GM21723 (cell line): ENCODE measurements at regions not wholly inside any gene's neighbourhood (a gene's known extent, or its start where the extent isn't known, plus 50 kb on each side); places are given as distances from the start of the nearest gene placed in this dataset.
"Not testable (repeated sequence)": the region's sequence is repeated elsewhere in the genome, so short reads cannot be mapped to it uniquely, and the experiment has no call there.

Experiments
- ATAC-seq: cut with Tn5 transposase; IDR thresholded peaks from one replicate; pipeline ENCODE4 v1.9.1; 2021; ENCODE audit warnings: mild to moderate bottlenecking, moderate library complexity; ENCODE audit not compliant: unreplicated experiment

DNA sequence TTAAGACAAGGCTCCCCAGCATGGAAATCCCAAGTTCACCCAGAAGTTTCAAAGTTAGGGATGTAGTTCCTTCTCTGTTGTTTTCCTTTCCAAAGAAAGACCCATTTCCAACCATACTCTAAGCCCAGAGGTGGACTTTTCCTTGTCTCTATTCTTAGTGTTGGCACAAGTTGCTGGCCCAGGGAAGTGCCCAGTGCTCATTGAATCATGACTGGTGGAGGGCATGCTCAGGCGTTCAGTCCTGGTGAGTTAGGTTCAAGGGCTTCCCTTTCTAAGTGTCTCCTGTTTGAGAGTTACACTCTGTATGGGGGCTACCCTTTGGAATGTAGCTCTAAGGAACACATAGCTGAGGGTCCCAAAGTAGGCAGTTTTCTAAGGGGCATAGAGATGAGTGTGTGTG is 389.5 kb downstream of the KCNRG start:
- no peak for ATAC-seq

DNA sequence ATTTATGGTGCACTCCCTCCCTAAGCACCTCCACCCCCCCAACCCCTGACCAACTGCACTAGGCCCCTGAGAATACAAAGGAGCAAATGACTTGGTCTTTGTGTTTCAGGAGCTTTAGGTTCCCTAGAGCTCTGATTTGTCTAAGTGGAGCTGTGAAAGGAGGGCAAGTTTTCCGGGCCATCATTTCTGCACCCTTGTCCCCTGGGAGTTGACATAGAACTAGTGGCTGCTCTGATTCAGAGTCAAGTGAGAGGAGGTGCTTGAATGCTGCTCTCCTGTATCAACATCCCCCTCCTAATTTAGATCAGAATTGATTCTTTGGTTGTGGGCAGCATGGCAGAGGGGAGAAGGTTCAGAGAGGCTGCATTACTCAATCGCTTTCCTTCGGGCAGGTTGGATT is 391.6 kb downstream of the KCNRG start:
- ATAC-seq: no peak

DNA sequence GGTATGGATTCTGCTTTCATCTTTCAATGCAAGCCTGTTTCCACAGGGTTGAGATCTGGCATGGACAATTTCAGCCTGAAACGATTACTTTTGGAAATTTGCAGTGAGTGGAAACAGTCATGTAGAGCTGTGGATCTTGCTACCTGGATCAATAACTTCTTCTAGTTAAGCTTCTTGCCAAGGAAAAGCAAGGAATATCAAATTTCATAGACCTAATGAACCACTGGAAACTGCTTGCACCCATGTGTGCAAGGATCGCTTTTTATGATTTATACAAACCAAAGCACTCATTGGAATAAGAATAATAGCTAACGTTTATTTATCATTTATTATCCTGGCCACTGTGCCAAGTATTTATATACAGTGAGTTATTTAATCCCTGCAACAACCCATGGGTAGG is 392.8 kb downstream of the KCNRG start:
- ATAC-seq: no peak

DNA sequence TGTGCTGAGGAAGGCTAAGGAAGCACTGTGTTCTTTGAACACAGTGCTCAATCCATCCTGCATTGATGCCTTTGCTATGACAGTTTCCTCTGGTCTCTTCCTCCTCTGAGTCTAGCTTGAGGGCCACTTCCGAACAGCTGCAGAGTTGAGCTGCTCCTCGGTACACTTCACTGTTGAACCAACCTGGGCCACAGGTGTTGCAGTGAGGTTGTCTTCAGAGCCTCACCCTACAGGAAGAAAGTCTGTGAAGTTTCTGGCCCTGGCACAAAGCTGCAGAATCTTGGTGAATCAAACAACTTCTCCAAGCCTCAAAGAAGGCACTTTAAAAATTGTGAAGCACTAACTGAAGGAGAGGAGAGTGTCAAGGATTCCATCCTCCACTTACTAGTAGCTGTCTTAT is 394.0 kb downstream of the KCNRG start:
- ATAC-seq: no peak

DNA sequence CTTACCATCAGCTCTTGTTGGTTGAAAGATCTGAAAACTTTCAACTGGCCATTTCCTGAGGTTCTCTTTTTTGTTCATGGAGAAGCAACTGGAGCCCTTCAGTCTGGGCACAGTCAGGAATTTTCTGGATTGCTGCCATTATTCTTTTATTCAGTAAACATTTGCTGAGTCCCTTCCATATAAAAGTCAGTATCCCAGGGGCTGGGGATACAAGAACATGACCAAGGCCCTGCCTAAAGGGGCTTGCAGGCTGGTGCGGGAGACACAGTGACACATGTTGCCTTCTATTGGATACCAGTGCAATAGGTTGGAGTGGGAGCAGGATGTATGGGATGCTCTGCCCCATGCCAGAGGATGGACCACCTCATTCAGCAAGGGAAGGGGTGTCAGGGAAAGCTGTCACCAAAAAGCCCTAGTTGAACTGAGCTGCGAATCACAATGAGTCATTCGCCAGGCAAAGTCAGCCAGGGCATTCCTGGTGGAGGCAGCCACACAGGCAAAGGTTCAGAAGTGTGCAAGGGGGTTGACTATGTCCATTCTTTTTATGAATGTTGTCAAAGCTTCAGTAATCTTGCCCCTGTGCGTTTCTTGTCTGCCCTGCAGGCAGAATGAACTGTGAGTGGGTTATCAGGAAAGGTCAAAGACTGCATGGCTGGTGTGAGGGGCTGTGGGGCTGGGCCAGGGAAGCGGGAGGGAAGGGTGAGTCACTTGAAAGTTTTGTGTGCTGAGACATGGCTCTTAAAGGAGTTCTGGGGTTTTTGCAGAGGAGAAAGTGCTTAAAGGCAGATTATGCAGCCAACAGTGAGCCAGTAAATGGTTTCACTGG is 395.9 kb downstream of the KCNRG start:
- no peak for ATAC-seq

DNA sequence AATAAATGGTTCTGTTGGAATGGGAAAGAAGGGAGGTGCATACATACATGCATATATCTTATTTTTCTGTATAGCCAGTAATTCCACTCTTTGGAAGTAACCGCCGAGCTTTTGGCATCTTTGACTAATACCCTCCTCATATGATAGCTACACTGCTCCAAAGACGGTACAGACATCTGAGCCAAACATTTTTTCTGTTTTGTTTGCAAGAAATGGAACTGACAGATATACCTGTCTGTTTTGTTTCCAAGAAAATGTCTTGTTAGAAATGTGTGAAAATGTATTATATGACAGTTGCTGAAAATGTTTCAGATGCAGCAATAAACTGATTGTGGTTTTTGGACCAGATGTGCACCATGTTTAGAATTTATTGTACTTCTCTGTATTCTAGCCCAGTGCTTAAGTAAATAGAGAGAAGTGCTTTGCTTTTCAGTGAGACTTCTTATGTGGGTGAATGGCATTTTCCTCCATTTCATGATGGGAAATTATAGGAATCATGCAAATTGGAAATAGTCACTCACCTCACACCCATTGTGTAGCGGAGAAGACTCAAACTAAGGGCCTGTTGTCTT is 396.9 kb downstream of the KCNRG start:
- no peak for ATAC-seq

DNA sequence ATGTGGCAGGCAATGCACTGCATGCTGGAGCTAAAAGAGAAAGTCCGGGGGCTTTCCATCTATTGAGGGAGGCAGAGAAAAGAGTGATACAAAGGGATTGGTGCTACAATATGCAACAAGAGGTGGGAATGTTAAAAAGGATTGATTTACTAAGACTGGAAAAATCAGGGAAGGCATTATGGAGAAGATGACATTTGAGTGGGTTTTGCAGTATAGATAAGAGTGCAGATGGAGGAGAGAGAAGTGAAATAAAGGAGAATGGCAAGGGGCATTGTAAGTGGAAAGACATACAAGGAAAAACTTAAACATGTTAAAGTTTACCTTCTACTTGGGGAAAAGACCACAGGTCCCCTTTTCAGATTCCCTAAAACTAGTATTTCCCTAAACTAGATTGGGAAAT is 399.4 kb downstream of the KCNRG start:
- no peak for ATAC-seq

DNA sequence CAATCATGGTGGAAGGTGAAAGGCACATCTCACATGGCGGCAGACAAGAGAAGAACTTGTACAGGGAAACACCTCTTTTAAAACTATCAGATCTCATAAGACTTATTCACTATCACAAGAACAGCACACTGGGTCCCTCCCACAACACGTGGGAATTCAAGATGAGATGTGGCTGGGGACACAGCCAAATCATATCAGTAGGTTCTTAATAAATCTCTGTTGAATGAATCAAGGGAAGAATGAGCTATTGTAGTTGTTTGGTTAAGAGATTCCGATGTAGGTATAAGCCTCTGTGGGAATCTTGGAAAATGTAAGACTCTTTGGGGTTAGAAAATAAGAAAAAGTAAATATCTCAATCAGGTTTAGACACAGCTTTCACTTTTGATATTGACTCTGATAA is 400.2 kb downstream of the KCNRG start:
- ATAC-seq: no peak

DNA sequence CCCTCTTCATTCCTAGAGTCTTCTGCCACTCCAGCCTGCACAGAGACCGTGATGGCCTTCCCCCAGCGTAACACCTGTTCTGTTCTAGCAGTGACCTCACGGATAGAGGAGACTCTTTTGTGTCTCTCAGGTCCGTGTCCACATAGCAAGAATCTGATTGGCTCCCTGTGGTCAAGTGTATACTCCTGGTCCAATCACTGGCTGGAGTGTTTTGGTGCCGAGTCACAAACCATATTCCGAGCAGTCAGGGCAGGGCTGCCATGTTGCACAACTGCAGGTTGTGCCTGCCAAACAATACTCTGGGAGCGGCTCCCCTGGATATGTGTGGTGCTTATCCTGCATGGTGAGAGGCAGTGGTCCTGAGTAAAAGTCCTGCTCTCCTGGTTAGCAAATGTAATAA is 402.4 kb downstream of the KCNRG start:
- ATAC-seq: no peak

DNA sequence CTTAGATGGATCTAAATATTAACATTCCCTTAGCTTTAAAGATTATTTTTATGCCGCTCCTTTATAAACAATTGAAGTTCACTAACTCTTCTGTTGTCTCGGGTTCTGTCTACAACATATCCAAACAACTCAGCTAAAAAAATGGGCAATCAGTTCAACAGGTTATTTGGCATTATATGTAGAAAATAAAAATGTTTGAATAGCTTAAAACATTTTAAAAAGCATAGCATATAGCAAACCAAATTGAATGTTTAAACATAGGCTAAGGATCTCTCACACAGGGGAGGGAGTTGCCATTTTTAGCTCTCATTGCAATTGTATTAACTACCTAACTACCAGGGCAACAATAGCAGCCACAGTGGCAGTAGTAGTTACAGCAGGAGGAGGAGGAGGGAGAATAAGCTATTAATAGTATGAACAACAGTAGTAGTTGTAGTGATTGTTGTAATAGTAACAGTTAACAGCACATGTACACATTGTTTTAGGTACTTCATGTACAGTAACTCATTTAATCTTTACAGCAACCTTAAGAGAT is 404.2 kb downstream of the KCNRG start:
- no peak for ATAC-seq

DNA sequence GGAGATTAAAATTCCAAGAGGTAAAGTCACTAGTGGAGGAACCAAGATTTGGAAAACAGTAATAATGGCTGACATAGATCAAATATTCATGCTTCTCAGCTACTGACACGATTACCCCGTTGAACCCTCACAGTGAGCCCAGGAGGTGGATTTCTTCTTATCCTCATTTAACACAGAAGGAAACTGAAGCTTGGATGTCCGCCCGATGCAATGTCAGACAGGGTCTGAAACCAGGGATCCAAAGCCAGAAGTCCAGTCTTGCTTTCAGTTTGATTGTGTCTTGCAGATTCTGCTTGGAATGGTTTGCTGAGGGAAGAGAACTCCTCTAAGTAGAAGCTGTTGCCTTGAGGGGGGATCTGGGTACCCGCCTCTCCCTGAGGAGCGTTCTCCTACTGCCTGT is 404.7 kb downstream of the KCNRG start:
- ATAC-seq: no peak

DNA sequence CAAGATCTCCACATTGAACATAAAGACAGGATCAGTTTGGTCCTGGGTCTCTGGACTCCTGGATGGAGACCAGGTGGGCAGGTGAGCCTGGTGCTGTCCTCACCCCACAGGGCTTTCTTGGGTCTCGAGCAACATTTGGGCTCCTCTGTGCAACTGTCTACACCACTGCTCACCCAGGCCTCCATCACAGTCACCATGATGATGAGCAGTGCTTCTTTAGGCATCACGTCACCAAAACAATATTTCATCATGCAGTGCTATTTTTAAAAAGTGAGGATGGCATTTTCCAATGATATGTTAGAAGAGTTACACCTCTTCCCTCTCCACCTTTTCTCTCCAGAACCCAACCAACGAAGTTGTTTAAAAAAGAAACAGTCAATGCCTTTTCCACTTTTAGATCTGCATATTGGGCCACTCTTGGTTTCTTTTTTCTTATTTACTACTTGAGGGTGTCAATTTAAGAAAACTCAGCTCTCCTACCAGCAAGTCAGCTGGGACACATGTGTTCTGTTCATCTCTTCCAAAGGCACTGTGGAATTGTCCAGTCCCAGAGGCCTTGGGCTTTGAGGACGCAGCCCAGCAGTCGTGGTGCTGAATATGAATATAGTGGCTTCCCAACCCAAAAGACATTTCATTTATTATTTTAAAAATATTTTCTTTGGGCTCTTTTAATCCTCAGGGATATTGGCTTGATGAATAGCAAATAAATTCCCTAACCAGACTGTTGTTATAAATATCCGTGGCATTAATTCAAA is 405.7 kb downstream of the KCNRG start:
- ATAC-seq: no peak

DNA sequence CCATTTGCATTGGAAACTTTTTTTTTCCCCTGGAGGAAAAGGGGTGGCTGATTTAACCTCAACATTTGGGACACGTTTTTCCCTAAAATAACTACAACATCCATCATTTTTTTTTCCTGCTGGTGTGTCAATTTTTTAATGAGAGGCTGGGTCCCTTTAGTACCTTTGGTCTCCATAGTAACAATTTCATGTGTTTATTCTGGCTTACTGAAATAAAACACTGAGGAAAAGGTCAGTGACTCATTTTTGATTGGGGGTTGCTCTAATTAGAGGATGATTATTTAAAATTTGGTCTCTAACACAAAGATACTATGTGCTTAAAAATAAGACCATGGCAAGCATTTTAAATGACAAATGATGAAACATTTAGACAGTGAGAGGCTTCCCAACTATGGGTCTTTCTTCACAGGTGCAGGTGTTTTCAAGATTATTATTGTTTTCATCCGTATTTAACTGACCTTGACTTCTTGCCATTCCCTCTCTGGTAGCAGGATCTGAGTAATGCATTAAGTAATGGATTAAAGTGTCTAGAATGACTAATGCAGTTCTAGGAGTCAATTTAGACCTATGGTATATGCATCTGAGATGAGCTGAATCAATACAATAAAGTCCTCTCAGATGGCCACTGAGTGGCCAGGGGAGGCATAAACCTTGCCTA is 406.4 kb downstream of the KCNRG start:
- no peak for ATAC-seq

DNA sequence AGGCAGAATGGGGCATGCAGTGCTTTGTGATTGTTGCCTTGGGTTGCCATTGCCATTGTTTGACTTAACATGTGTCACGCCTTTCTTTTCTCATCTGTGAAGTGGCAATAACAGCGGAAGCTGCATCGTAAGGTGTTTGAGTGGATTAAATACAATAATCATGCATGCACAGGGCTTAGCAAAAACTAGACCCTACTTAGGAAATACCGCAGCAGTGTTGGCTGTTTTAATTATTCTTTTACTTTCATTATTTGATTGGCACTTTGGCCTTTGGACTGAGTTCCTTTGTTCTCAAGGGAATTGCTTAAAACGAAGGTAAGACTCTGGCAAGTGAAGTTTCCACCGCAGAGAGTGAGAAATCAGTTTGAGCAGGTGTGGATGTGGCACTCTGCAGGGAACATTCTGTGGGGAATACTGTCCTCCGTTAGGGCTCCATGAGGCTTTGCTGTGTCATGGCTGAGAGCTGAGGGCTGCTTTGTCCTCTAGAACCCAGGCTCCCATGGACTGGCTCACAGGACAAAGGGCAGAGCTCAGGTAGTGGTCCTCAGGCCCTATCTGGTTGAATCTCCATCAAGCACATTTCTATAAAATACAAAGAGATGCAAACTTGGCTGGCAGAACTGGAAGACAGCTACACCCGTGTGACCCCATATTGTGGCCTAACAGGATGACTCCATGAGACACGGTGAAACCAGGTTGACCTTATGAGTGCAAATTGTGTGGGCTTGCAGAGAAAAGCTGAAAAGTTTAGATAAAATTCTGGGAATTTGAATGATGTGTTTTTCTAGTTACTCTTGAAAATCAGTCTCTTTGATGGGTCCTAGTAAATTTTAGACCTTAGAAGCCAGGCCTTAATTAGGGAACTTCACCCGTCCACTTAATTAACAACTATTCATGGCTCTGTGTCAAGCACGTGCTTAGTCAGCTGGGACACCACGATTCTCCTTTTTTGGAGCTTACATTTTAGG is 407.2 kb downstream of the KCNRG start:
- no peak for ATAC-seq

DNA sequence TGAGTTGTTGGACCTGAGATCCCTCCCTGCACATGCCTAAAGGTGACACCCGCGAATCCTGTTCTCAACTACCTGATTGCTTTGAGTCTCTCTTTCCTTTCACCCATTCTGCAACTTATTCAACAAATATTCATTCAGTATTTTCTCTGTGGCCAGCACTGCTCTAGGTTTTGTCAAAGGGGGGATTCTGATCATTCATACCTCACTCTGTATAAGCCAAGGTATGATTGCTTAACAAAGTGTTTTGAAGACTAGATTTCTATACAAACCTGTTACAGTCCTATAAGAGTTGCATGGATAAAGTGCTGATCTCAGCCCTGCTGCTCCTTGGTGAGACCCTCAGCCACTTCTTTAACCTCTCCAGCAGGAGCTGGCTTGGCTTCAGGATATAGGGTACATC is 409.7 kb downstream of the KCNRG start:
- ATAC-seq: no peak

DNA sequence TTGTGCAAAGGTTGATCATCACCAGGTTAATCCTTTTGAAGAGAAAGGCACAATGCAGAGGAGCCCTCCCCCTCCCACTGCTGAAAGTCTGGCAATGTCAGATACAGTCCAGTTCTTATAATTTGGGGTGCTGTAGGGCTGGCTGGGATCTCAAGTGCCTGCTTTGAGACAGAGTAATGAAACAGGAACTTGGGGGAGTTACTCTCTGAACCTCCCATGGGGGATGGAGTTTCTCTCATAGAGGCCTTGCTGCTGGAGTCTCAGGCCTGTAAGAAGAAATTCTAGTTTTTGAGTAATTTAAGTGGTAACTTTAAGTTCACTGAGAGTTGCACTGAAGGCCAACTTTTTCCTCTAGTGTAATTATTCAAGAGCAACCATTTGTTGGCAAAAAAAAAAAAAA is 410.5 kb downstream of the KCNRG start:
- no peak for ATAC-seq

DNA sequence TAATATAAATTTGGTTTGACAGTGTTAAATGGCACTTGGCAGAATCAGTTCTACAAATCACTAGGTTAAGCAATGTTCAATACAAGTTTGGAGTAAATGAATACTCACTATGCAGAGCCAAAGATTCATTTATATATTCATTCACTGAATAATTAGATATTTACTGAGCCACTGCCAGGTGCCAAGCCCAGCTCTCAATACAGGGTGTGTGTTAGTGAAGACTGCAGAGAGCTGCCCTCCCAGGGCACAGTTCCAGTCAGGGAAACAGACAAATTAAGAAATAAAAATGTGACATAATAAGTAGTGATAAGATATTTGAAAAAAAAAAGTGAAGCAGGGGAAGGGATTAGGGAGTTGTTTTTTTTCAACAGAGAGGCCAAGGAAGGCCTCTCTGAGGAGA is 411.7 kb downstream of the KCNRG start:
- ATAC-seq: no peak

DNA sequence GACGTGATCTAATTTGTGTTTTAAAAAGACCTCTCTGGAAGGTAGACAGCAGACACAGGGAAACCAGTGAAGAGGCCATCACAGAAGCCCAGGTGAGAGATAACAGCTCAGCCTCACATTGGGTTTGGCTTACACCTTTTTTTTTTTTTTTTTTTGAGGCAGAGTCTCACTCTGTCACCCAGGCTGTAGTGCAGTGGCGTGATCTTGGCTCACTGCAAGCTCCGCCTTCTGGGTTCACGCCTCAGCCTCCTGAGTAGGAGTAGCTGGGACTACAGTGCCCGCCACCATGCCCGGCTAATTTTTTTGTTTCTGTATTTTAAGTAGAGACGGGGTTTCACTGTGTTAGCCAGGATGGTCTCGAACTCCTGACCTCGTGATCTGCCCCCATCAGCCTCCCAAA is 412.3 kb downstream of the KCNRG start:
- ATAC-seq: not testable (repeated sequence)

DNA sequence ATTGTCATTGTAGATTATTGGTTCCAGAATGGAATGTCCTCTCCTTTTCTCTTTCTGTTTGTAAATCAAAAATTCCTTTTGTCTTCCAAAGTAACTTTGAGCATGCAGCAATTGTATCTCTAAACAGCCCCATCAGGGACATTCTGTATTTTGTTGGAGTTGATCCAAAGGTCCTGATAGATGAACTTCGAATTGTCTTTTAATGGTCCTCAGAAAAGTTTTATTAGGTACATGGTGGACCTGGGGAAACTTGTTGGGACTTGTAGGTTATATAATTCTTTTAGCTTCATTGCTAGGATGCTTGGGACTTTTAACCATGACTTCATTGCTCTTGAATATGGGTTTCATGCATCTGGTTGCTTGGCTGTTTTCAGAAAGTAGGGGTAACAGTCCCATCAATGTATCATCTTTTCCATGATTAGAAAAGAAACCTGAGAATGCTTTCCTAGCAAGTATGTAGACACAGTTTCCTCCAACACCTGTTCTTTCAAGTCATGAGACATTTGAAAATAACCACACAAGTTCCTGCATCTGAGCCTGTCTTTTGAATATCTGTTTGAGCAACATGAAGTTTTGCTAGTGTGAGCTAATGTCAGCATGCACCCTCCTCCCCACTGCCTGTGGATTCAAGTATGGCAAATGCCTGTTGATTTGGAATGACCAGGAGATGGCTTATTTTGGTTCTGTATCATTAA is 413.1 kb downstream of the KCNRG start:
- ATAC-seq: no peak

DNA sequence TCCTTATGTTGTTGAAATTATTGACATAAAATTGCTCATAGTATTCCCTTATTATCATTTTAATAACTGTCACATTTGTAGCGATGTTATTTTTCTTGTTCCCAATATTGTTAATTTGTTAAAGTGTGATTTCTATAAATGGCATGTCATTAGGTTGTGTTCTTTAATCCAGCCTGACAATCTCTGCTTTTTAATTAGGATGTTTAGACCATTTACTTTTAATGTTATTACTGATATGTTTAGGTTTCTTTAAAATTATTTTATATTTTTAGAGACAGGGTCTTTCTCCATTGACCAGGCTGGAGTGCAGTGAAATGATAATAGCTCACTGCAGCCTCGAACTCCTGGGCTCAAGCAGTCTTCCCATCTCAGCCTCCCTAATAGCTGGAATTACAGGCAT is 408.5 kb downstream of the DLEU7 start:
- ATAC-seq: no peak
